ENCODE measurements at regions not wholly inside any gene's neighbourhood (a gene's known extent, or its start where the extent isn't known, plus 50 kb on each side); places are given as distances from the start of the nearest gene placed in this dataset.

- Histone ChIP-seq H3K36me3 (no peaks in the 10 kb centered on the region), H3K4me3 (no peak overlapping the region), H3K27me3 (no peaks in the 10 kb centered on the region), H3K9me3 (no peaks in the 10 kb centered on the region), H3K4me1 (no peaks in the 10 kb centered on the region), H3K27ac (no peak overlapping the region)
- ATAC-seq (no peak), DNase-seq (no peak)
- intact Hi-C loops (cut with DNase I): no loop called here
- TF ChIP-seq CTCF (IDR thresholded peaks at IDR 0.05): no peak
These were observed 392.2 kb downstream of the STK39 start for GRCh38 chr2:167855211-167855610.

GRCh38 chr2:167853717-167854116, 393.7 kb downstream of the STK39 start:
- H3K27ac ChIP-seq: no peak overlapping the region
- TF ChIP-seq CTCF (IDR thresholded peaks at IDR 0.05): no peak
- DNase-seq (no peak), ATAC-seq (no peak)
- intact Hi-C loops (cut with DNase I): no loop called here
- H3K4me3 ChIP-seq: no peak overlapping the region
- no peaks in the 10 kb centered on the region for H3K4me1 ChIP-seq
- no peaks in the 10 kb centered on the region for H3K36me3 ChIP-seq
- H3K27me3 ChIP-seq: no peaks in the 10 kb centered on the region
- no peaks in the 10 kb centered on the region for H3K9me3 ChIP-seq

GRCh38 chr2:167851876-167852275, 395.5 kb downstream of the STK39 start:
- TF ChIP-seq CTCF (IDR thresholded peaks at IDR 0.05): no peak
- Histone ChIP-seq H3K36me3 (no peaks in the 10 kb centered on the region), H3K4me3 (no peak overlapping the region), H3K27ac (no peak overlapping the region), H3K27me3 (no peaks in the 10 kb centered on the region), H3K4me1 (no peaks in the 10 kb centered on the region), H3K9me3 (no peaks in the 10 kb centered on the region)
- intact Hi-C loops (cut with DNase I): no loop called here
- ATAC-seq (no peak), DNase-seq (no peak)

DNA sequence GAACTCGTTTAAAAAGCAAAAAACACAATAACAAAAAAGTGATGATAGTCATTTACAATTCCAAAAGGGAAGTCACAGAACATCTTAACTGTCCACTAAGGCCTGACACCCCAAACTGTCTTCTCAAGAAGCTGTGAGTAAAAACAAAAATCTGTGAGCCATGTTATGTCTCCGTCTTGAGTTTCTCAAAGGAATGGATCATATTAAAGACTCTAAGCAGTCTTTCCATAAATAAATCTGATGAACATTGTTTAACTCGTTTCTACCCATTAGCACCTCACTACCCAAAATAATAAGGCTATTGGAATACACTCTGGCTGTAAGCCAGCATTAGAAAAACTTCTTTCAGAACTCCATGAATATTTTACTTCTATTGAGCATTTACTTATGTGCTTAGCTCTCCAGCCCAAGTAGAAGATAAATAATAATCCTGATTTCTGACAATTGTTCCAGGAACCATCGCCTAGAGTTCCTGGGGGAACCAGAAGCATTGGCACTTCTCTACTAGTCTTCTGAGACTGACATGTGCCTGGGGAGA, 396.0 kb downstream of the STK39 start:
- intact Hi-C loops (cut with DNase I): no loop called here
- no peak overlapping the region for H3K4me3 ChIP-seq
- no peak overlapping the region for H3K27ac ChIP-seq
- ATAC-seq (no peak), DNase-seq (no peak)
- no peaks in the 10 kb centered on the region for H3K36me3 ChIP-seq
- TF ChIP-seq CTCF (IDR thresholded peaks at IDR 0.05): no peak
- no peaks in the 10 kb centered on the region for H3K4me1 ChIP-seq
- no peaks in the 10 kb centered on the region for H3K9me3 ChIP-seq
- no peaks in the 10 kb centered on the region for H3K27me3 ChIP-seq

- ATAC-seq (no peak), DNase-seq (no peak)
- H3K36me3 ChIP-seq: no peaks in the 10 kb centered on the region
- no peaks in the 10 kb centered on the region for H3K4me1 ChIP-seq
- H3K27ac ChIP-seq: no peak overlapping the region
- TF ChIP-seq CTCF (IDR thresholded peaks at IDR 0.05): no peak
- intact Hi-C loops (cut with DNase I): no loop called here
- H3K9me3 ChIP-seq: no peaks in the 10 kb centered on the region
- H3K27me3 ChIP-seq: no peaks in the 10 kb centered on the region
- no peak overlapping the region for H3K4me3 ChIP-seq
These were observed 402.5 kb downstream of the STK39 start for GRCh38 chr2:167844714-167845530.
